ENCODE measurements at regions not wholly inside any gene's neighbourhood (a gene's known extent, or its start where the extent isn't known, plus 50 kb on each side); places are given as distances from the start of the nearest gene placed in this dataset.
"Not testable (repeated sequence)": the region's sequence is repeated elsewhere in the genome, so short reads cannot be mapped to it uniquely, and the experiment has no call there.

GRCh38 chr11:82194521-82194920, 539.1 kb downstream of the FAM181B start:
- no peak for DNase-seq

- DNase-seq: no peak
Observed at GRCh38 chr11:82191695-82192094, 542.0 kb downstream of the FAM181B start.

DNA sequence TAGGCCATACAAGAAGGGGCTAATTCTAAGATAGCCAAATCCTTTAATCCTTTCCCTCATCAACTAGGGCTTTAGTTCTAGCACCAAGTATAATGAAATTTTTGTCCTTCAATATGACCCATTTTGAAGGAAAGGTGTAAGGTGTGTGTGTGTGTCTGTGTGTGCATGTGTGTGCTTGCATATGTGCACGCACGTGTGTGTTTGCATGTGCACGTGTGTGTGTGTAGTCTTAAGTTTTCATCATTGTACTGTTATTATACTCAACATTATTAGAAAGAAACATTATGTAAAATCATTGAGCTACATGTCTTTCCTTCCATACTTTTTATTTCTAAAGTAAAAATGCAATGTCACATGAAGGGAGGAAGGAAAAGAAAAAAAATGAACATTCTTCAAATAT, 547.7 kb downstream of the FAM181B start:
- no peak for DNase-seq

DNA sequence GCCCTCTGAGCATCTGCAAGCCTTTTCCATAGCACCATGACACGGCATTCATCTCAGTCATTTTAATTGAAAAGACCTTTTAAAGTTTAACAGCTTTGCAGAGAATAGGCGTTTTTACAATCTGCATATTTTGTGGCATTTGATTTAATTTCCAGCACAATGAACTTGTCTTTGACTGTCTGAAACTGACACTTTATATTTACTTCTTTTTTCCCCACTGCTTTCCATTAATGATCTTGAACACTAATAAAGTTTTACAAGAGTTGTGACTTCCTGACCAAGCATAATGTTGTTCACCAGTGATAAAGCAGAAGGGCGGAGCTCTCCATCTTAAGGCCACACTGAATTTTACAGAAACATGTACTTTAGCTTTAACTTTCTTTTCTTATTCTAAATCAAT, 548.7 kb downstream of the FAM181B start:
- no peak for DNase-seq

DNA sequence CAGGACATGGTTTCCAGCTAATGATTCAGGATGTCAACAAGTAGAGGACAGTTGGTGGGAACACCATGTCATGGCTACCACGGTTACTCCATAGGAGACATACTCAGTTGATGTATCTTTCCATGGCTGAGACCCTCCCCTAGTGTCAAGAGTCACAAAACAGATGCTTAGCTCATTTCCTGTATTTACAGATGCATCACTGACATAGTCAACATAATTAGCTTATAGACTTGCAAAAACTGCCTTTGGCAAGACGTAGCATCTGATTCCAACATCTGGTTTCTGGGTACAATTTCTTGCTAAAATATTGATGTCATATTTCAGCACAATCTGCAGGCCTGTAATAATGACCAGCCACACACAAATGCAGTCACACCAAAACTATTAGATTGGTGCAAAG, 550.3 kb downstream of the FAM181B start:
- no peak for DNase-seq

DNA sequence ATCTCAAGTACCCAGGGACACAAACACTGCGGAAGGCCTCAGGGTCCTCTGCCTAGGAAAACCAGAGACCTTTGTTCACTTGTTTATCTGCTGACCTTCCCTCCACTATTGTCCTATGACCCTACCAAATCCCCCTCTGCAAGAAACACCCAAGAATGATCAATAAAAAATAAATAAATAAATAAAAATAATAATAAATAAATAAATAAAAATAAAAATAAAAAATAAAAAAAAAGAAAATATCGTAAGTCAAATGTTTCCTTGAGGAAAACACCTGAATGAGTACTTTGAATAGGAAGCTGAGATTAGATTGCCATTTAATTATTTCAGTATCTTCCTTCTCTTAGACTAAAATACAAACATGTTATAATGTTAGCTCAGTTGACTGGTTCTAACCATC, 551.0 kb downstream of the FAM181B start:
- DNase-seq: not testable (repeated sequence)

DNA sequence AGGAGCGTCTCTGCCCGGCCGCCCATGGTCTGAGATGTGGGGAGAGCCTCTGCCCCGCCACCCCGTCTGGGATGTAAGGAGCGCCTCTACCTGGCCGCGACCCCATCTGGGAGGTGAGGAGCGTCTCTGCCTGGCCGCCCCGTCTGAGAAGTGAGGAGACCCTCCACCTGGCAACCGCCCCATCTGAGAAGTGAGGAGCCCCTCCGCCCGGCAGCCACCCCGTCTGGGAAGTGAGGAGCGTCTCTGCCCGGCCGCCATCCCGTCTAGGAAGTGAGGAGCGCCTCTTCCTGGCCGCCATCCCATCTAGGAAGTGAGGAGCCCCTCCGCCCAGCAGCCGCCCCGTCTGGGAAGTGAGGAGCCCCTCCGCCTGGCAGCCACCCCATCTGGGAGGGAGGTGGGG, 551.9 kb downstream of the FAM181B start:
- not testable (repeated sequence) for DNase-seq

- no peak for DNase-seq
Observed at GRCh38 chr11:82176945-82177344, 556.7 kb downstream of the FAM181B start.

DNA sequence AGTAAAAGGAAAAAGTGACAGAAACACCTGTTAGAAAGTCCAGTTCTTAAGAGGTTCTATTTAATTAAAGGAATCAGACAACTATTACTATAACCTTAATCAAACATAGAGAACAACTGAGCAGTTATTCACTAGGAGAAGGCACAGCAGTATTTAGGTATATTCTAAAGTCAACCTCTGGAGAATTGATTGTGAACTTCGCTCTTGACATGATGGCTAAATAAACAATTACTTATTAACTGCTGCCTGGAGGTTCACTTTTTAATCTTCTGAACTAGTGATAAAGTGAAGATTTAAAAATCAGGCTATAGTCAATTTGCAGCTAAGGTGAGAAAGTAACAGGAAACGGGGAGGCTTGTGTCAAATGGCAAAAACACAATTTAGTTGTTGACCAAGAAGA, 557.3 kb downstream of the FAM181B start:
- peak; percentile 76 for DNase-seq

DNA sequence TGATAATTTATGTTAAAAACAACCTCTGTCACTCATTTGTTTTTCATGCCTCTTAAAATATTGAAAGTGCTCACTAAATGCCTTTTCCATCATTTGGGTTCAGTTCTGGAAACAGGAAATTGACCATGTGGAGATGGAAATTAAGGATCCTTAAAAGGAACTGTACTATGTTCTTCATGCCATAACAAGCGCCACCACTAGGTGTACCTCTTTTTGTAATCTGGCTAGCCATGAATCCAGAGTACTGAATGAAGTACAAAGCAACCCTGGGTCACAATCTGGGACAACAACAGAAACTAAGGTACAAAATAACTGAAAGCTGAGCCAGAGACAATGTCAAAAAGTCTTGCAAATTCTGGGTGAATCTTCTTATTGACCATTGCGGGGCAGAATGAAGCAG, 559.1 kb downstream of the FAM181B start:
- no peak for DNase-seq

DNA sequence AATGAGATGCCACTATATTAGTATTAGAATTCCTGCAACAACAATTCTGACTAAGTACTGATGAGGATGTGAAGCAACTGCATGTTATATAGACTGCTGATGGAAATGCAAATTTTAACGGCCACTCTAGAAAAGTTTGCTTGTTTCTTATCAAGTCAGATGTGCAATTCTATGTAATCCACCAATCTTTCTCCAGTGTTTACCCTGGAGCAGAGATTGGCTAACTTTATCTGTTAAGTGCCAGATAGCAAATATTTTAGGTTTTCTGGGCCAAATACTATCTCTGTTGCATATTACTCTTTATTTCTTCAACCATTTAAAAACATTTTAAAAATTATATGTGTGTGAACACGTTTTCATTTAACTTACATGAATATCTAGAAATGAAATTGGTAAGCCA, 586.9 kb downstream of the FAM181B start:
- no peak for DNase-seq

DNA sequence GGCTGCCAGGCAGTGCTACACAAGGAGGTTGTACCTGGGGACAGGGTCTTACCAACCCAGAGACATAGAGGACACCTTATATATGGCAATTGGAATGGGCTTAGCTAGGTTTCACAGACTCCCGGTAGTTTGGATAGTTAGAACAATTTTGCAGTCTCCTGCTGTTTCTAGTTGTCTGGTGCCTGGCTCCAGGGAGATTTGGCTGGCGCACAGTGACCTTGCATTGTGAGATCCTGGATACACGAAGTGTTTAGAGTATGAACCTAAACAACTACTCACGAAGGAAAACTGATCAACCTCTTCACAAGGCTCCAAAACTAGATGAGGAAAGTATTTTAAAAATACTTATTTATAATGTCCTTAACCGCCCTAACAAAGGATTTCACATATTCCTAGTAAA, 614.7 kb downstream of the FAM181B start:
- no peak for DNase-seq

GRCh38 chr11:82117362-82117761, 616.3 kb downstream of the FAM181B start:
- DNase-seq: no peak

- DNase-seq: no peak
Observed at GRCh38 chr11:82105331-82105998, 628.2 kb downstream of the FAM181B start.

GRCh38 chr11:82092904-82093303, 640.8 kb downstream of the FAM181B start:
- DNase-seq: no peak

DNA sequence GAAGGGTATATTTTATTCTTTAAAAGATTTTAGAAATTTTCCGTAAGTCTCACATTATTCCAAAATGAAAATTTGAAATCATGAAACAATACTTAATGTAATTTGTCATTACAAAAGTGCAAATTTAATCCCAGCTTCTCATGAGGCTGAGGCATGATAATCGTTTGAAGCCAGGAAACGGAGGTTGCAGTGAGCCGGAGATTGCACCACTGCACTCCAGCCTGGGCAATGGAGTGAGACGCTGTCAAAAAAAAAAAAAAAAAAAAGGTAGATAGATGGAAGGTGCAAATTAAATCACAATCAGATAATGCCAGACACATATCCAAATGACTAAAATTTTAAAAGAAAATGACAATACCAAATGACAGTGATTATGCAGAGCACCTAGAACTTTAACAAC, 644.2 kb downstream of the FAM181B start:
- DNase-seq: no peak

DNA sequence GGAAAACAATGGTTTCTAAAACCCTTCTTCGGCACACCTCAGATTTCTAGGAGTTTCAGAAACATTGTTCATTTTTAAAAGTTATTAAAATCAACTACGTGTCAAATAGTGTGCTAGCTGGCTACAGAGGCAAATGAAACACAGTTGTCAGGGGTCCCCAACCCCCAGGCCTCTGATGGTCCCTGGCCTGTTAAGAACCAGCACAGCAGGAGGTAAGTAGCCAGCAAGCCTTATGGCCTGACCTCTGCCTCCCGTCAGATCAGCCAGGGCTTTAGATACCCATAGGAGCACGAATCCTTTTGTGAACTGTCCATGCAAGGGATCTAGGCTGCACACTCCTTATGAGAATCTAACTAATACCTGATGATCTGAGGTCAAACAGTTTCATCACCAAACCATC, 648.2 kb downstream of the FAM181B start:
- no peak for DNase-seq

GRCh38 chr11:82082976-82083375, 650.7 kb downstream of the FAM181B start:
- no peak for DNase-seq

DNA sequence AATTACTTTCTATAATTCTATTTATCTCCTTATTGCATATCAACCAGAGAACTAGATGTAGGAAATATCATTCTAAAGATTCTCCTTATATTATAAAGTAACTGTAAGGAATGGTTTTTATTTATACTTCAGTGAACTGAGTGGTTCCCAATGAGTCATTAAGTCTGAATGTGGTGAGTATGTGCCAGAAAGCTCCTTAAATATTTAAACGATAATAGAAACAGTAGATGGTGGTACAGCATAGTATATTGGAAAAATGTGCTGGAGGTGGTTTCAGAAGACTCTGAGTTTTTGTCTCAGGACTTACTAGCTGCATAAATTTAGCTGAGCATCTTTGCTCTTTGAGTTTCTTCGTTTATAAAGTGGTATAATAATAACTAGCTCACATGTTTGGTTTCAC, 653.5 kb downstream of the FAM181B start:
- DNase-seq: no peak

- DNase-seq: no peak
Observed at GRCh38 chr11:82076126-82076525, 657.5 kb downstream of the FAM181B start.

GRCh38 chr11:82059505-82059904, 674.2 kb downstream of the FAM181B start:
- DNase-seq: no peak

- no peak for DNase-seq
Observed at GRCh38 chr11:82056450-82056849, 677.2 kb downstream of the FAM181B start.

DNA sequence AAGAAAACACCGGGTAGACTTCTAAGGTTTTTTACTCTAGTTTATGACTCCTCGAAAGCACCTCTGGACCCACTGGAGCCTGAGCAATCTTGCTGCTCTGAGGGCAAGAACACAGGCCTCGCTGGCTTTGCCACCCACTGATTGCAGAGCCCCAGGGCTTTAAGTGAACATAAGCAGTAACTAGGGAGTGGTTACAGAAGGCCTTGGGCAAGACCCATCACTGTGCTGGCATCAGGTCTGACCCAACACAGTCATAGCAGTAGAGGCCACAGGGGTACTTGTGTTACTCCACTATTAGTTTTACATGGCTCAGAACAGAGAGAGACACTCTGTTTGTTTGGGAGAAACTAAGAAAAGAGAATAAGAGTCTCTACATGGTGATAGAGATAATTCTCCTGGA, 684.5 kb downstream of the FAM181B start:
- DNase-seq: no peak

DNA sequence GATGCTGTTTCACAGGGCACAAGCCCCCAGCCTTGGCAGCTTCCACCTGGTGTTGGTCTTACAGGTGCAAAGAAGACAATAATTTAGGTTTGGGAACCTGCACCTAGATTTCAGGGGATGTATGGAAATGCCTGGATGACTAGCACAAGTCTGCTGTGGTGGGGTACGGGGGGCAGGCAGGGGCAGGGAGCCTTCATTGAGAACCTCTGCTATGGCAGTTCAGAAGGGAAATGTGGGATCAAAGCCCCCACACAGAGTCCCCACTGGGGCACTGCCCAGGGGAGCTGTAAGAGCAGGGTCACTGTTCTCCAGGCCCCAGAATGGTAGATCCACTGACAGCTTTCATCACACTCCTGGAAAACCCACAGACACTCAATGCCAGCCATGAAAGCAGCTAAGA, 686.5 kb downstream of the FAM181B start:
- DNase-seq: no peak

- no peak for DNase-seq
Observed at GRCh38 chr11:82046778-82047177, 686.9 kb downstream of the FAM181B start.

Data from NCI-H1417 treated with DMSO at 0.1 percent for 48 hours (cell line).